OCI-LY3 (cell line): ENCODE measurements at regions not wholly inside any gene's neighbourhood (a gene's known extent, or its start where the extent isn't known, plus 50 kb on each side); places are given as distances from the start of the nearest gene placed in this dataset.

ENCODE experiments used
- CTCF ChIP-seq: fragments of 200-600, 300-600 bp; sonication (generic); IDR thresholded peaks from 2 replicates; pipeline ENCODE4 v1.5.1; 2014; ENCODE audit warnings: antibody characterized with exemption, low read length, low read depth
- EZH2phosphoT487 ChIP-seq: fragments of 200-600 bp; shearing (Covaris generic); IDR thresholded peaks from 2 replicates; pipeline ENCODE4 v1.6.1; 2018; ENCODE audit warnings: antibody characterized with exemption, mixed run types, low read depth

DNA sequence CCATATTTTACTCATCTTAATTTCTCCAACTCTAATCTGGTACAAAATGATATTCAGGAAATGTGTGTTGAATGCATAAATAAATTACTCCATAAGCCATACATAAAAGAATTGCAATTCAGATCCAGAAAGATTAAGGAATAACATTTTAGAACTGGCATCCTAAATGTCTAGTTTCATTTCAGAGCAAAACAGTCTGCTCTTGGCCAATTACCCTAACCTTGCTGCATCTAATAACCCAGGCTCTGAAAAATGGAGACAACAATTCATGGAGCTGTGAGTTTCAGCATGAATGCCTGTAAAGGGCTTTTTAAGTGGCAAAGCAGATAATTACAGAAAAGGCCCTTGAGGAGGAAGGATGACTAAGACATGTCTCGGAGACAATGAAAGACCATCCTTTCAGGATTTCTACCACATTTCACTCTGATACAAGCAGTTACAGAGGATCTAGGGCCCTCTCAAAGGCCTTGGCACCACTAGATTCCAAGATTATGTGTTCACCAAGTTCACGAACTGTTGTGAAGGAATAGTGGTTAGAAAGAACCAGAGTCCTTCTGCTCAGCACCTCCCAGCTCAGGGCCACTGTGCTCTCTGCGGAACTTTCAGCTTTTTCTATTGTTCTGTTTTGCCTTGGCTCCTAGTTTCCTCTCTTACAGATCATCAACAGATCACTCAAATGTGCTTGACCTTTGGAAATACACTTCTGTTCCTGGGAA, 157.6 kb upstream of the BLID start:
- TF ChIP-seq CTCF (no peak), EZH2phosphoT487 (no peak)
